Mucosa of descending colon (tissue), 3 donors: ENCODE measurements at regions not wholly inside any gene's neighbourhood (a gene's known extent, or its start where the extent isn't known, plus 50 kb on each side); places are given as distances from the start of the nearest gene placed in this dataset.
"Not testable (repeated sequence)": the region's sequence is repeated elsewhere in the genome, so short reads cannot be mapped to it uniquely, and the experiment has no call there.

Source experiments
- ATAC-seq: fragments of 200-7000 bp; cut with Tn5 transposase; one replicate; pipeline ENCODE4 v1.9.1; 2020; ENCODE audit warnings: mild to moderate bottlenecking, moderate library complexity
- DNase-seq, 3 donors: peaks; one replicate each; pipeline ENCODE4 v3.0.0-alpha.2; 2020
- H3K36me3 ChIP-seq: fragments of 200-600 bp; one replicate; pipeline ENCODE4 v1.8.0; 2021; ENCODE audit warnings: low read depth, mild to moderate bottlenecking
- H3K4me1 ChIP-seq: fragments of 200-600 bp; one replicate; pipeline ENCODE4 v1.8.0; 2021; ENCODE audit warnings: low read depth, mild to moderate bottlenecking
- H3K4me3 ChIP-seq: fragments of 200-600 bp; one replicate; pipeline ENCODE4 v1.8.0; 2021; ENCODE audit warnings: mild to moderate bottlenecking
- H3K9me3 ChIP-seq: fragments of 200-600 bp; one replicate; pipeline ENCODE4 v1.8.0; 2021; ENCODE audit warnings: mild to moderate bottlenecking
- intact Hi-C, 2 donors: fragments of 100-400 bp; cut with DNase I in 1 of 2; cut with micrococcal nuclease in 1 of 2; formaldehyde crosslinking; loops; one replicate each; pipeline versions ENCODE4 v1.11.0 to v1.11.1; 2022; cut with DNase I, micrococcal nuclease
- TF ChIP-seq, protein P1 (sequence below): fragments of 200-600 bp; IDR thresholded peaks from one replicate; pipeline ENCODE4 v1.8.0; 2022; ENCODE audit warnings: antibody characterized with exemption, mild to moderate bottlenecking
- donor health status: DM: no; HTN: no; CAD: no; lungs with moderate emphysema.
- donor health status: DM: no; HTN: no; CAD: no.
- donor health status: DM: no; HTN: yes; CAD: no.

DNA sequence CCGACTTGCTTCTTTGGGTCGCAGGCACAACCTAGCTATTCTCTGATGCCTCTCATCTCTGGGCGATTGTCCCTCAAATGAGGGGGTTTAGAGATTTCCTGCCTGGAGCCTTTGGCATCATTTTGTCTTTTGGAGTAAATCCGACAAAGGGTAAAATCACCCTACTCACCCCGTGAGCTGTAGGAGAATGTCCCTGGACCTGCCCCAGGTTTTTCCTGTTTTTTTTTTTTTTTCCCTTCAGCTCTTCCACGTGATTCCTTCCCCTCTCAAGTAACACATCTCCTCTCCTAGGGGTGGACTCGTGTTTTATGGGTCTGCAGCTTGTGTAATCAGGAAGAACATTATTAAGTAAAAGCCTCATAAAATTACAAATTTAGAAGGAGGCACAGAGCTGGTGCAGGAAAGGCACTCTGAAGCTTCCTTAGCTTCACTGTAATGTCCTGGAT, 128.4 kb upstream of the ZNF746 start:
- no peaks in the 10 kb centered on the region for H3K9me3 ChIP-seq
- intact Hi-C loops, result no loop called here
- ATAC-seq (no peak), DNase-seq (no peak)
- TF ChIP-seq, protein P1, sequence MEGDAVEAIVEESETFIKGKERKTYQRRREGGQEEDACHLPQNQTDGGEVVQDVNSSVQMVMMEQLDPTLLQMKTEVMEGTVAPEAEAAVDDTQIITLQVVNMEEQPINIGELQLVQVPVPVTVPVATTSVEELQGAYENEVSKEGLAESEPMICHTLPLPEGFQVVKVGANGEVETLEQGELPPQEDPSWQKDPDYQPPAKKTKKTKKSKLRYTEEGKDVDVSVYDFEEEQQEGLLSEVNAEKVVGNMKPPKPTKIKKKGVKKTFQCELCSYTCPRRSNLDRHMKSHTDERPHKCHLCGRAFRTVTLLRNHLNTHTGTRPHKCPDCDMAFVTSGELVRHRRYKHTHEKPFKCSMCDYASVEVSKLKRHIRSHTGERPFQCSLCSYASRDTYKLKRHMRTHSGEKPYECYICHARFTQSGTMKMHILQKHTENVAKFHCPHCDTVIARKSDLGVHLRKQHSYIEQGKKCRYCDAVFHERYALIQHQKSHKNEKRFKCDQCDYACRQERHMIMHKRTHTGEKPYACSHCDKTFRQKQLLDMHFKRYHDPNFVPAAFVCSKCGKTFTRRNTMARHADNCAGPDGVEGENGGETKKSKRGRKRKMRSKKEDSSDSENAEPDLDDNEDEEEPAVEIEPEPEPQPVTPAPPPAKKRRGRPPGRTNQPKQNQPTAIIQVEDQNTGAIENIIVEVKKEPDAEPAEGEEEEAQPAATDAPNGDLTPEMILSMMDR, result no peak
- H3K4me3 ChIP-seq, result no peak overlapping the region
- no peaks in the 10 kb centered on the region for H3K36me3 ChIP-seq
- H3K4me1 ChIP-seq, result peaks cover 12% of the 10 kb centered on the region

DNA sequence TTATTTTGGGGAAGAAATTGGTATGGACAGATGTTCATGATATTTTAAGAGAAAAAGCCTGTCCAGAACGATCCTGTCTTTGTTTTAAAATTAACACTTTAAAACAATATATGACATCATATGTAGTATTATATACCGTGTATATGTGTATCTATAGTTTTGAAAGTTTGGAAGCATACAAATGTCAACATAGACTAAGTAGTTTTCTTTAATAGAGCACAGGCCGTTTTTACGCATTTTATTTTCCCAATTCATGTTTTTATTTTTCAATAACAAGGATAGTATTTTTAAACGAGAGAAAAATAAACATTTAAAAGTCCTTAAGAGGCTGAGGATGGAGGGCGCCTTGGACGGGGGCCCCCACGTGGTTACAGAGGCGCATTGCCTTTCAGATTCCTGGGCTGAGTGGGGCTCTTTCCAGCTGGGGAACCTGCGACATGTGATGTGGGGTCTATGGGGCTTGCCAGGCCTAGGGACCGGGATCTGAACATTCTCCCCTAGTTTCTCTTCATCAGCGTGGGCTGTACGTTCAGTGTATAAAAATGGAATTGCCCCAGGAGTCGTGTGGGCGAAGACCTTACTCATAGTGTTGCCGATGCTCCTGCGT, 127.8 kb upstream of the ZNF746 start:
- intact Hi-C loops, result no loop called here
- Histone ChIP-seq H3K9me3 (no peaks in the 10 kb centered on the region), H3K36me3 (no peaks in the 10 kb centered on the region), H3K4me1 (peaks cover 12% of the 10 kb centered on the region), H3K4me3 (no peak overlapping the region)
- peak; percentile 42 for ATAC-seq
- TF ChIP-seq, protein P1, result peak; percentile 74
- peak; percentile 66 to 73 (median 73) for DNase-seq

DNA sequence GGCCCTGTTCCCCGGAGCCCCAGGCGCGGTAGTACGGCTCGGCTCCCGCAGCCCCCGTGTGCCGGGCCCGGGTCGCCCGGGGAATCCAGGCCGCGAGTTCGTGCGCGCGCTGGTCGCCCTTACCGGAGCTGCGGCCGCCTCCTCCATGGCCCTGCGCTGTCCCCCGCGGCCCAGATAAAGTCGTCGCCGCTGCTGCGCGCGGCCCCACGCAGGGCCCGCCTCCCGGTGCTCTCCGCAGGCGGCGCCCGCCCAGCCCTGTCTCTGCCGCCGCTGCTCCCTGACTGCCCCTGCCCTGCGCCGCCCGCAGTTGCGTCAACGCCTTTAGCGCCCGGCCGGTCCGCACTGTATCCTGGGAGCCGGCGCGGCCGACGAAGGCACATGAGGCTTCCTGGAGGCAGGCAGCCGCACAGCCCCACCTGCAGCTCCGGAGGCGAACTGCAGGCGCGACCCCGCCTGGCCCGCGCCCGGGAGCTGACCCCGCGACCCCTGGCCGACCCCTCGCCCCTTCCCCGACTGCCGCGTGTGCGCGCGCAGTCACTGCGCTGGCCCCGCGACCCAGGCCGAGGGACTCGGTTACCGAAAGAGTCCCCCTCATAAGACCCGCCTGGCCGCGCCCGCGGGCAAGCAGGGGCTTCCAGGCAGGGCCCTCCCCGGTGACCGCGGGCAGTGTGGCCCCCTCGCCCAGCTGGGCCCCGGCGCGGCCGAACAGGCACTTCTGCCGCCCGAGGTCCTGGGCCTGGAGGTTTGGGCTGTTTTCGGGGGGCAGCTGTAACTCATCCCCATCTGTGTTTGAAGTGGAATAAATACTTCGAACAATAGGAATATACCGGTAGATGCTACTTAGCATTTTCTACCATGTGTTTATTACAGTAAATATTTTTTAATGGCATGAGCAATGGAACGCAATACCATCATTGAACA, 127.1 kb upstream of the ZNF746 start:
- peak; percentile 98 for ATAC-seq
- intact Hi-C loops, result no loop called here
- TF ChIP-seq, protein P1, result peak; percentile 98
- DNase-seq, result peak; percentile 95 to 97 (median 96)
- no peaks in the 10 kb centered on the region for H3K36me3 ChIP-seq
- peaks cover 12% of the 10 kb centered on the region for H3K4me1 ChIP-seq
- H3K9me3 ChIP-seq, result no peaks in the 10 kb centered on the region
- peak overlapping the region; percentile 85 for H3K4me3 ChIP-seq

DNA sequence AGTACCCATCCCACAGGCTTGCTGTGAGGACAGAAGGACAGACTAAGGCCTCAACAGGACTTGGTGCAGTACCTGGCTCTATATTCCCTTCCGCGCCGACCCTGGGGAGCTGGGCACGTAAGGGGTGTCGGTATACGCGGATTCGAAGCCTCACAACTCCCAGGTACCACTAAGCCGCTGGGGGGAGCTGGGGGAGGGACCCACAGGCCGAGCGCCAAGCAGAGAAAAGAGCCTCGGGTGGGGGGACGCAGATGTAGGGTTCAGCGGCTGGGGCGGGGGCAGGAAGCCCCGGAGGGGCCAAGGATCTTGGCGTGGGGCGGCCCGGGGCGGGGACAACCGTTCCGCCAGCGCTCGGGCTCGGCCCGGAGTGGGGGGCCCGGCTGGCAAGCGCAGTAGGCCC, 126.4 kb upstream of the ZNF746 start:
- TF ChIP-seq, protein P1, result no peak
- Histone ChIP-seq H3K9me3 (no peaks in the 10 kb centered on the region), H3K4me1 (peaks cover 12% of the 10 kb centered on the region), H3K4me3 (peak overlapping the region; percentile 85), H3K36me3 (no peaks in the 10 kb centered on the region)
- ATAC-seq, result peak; percentile 40
- DNase-seq, result peak; percentile 55 to 72 (median 64)
- intact Hi-C loops, result no loop called here

DNA sequence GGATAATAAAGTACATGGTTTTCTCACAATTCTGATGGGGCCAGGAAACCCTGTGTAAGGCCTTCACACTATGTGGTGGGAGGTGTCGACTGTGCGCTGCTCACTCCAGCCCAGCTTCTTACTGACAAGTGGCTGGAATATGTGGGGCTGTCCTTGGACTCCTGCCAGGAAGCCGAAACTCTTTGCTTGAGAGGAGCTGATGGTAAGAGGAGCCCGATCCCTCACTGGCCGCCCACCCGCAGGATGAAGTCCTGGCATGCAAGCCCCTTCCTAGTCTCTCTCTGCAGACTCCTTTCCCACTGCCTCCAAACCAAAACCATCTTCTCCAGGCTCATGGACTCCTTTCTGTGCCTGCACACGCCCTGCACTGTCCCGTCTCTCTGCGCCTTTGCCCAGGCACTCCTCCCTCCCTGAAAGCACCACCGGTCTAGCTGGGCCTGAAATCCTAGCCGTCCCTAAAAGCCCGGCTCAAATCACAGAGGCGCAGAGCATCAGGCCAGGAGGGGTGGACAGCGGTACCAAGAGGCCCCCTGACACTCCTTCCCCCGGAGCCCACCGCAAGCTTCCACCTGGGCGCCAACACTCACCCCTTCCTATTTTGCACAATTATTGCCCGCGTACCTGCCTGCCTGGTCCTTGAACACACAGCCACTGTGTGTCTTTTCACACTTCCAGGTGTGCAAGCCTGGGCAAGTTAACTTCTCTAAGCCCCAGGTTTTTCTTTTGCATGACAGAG, 125.8 kb upstream of the ZNF746 start:
- DNase-seq, result peak in 1 of 3 donors; percentile 42
- not testable (repeated sequence) for ATAC-seq

More for the DNA sequence above, 125.8 kb upstream of the ZNF746 start:
- H3K4me1 ChIP-seq, result peaks cover 12% of the 10 kb centered on the region
- H3K4me3 ChIP-seq, result peak overlapping the region; percentile 85
- H3K36me3 ChIP-seq, intact Hi-C loops, H3K9me3 ChIP-seq: not testable (repeated sequence)
